Stomach smooth muscle (tissue), 2 donors: ENCODE measurements at regions not wholly inside any gene's neighbourhood (a gene's known extent, or its start where the extent isn't known, plus 50 kb on each side); places are given as distances from the start of the nearest gene placed in this dataset.

ENCODE experiments used
- H3K27ac ChIP-seq: one replicate; pipeline ENCODE4 v1.7.0; 2013; ENCODE audit warnings: mild to moderate bottlenecking, low read length, inconsistent platforms
- H3K27me3 ChIP-seq, 2 donors: one replicate each; pipeline ENCODE4 v1.7.0; 2013; ENCODE audit warnings: low read length in 2 of 2; ENCODE audit not compliant: insufficient read depth in 2 of 2, control insufficient read depth in 1 of 2
- H3K36me3 ChIP-seq, 2 donors: one replicate each; pipeline ENCODE4 v1.7.0; 2013; ENCODE audit warnings: low read length in 2 of 2; ENCODE audit not compliant: control insufficient read depth in 2 of 2, insufficient read depth in 2 of 2
- H3K4me1 ChIP-seq: one replicate; pipeline ENCODE4 v1.7.0; 2013; ENCODE audit warnings: low read length; ENCODE audit not compliant: control insufficient read depth, insufficient read depth
- H3K4me3 ChIP-seq, 2 donors: one replicate each; pipeline ENCODE4 v1.7.0; 2013; ENCODE audit warnings: low read length in 2 of 2
- H3K9ac ChIP-seq, 2 donors: one replicate each; pipeline ENCODE4 v1.7.0; 2013; ENCODE audit warnings: low read length in 2 of 2, mild to moderate bottlenecking in 1 of 2
- H3K9me3 ChIP-seq, 2 donors: one replicate each; pipeline ENCODE4 v1.7.0; 2013; ENCODE audit warnings: low read length in 2 of 2; ENCODE audit not compliant: control insufficient read depth in 2 of 2
- donor health status: healthy.
- donor health status: Pancreatic carcinoma.

GRCh38 chr12:92582475-92582874 is 120.3 kb upstream of the PLEKHG7 start:
- Histone ChIP-seq H3K4me1 (no peaks in the 10 kb centered on the region), H3K4me3 (peak overlapping the region in 1 of 2 donors; percentile 15), H3K9me3 (peaks cover 0 to 5% of the 10 kb centered on the region in 2 donors), H3K9ac (no peak overlapping the region), H3K27me3 (no peaks in the 10 kb centered on the region), H3K36me3 (no peaks in the 10 kb centered on the region), H3K27ac (no peak overlapping the region)

GRCh38 chr12:92581604-92582003 is 121.2 kb upstream of the PLEKHG7 start:
- no peak overlapping the region for H3K27ac ChIP-seq
- H3K9ac ChIP-seq, result no peak overlapping the region
- H3K9me3 ChIP-seq, result peaks cover 0 to 5% of the 10 kb centered on the region in 2 donors
- no peak overlapping the region for H3K4me3 ChIP-seq
- no peaks in the 10 kb centered on the region for H3K27me3 ChIP-seq
- no peaks in the 10 kb centered on the region for H3K4me1 ChIP-seq
- H3K36me3 ChIP-seq, result no peaks in the 10 kb centered on the region

GRCh38 chr12:92574911-92575570 is 127.7 kb upstream of the PLEKHG7 start:
- Histone ChIP-seq H3K36me3 (no peaks in the 10 kb centered on the region), H3K4me3 (no peak overlapping the region), H3K9ac (no peak overlapping the region), H3K27ac (no peak overlapping the region), H3K27me3 (no peaks in the 10 kb centered on the region), H3K9me3 (no peaks in the 10 kb centered on the region), H3K4me1 (no peaks in the 10 kb centered on the region)

GRCh38 chr12:92574051-92574783 is 128.6 kb upstream of the PLEKHG7 start:
- Histone ChIP-seq H3K4me1 (no peaks in the 10 kb centered on the region), H3K9me3 (no peaks in the 10 kb centered on the region), H3K9ac (no peak overlapping the region), H3K36me3 (no peaks in the 10 kb centered on the region), H3K27ac (no peak overlapping the region), H3K4me3 (no peak overlapping the region), H3K27me3 (no peaks in the 10 kb centered on the region)

- Histone ChIP-seq H3K27me3 (no peaks in the 10 kb centered on the region), H3K27ac (no peak overlapping the region), H3K4me3 (no peak overlapping the region)
Measured at GRCh38 chr12:92573104-92573503, 129.7 kb upstream of the PLEKHG7 start.

GRCh38 chr12:92571844-92572543 is 130.8 kb upstream of the PLEKHG7 start:
- Histone ChIP-seq H3K4me3 (no peak overlapping the region), H3K9me3 (no peaks in the 10 kb centered on the region), H3K9ac (no peak overlapping the region), H3K4me1 (no peaks in the 10 kb centered on the region), H3K36me3 (no peaks in the 10 kb centered on the region), H3K27me3 (no peaks in the 10 kb centered on the region), H3K27ac (no peak overlapping the region)

More at GRCh38 chr12:92573104-92573503, 129.7 kb upstream of the PLEKHG7 start:
- Histone ChIP-seq H3K9ac (no peak overlapping the region), H3K36me3 (no peaks in the 10 kb centered on the region), H3K4me1 (no peaks in the 10 kb centered on the region), H3K9me3 (no peaks in the 10 kb centered on the region)

GRCh38 chr12:92571169-92571568 is 131.6 kb upstream of the PLEKHG7 start:
- Histone ChIP-seq H3K9ac (no peak overlapping the region), H3K27me3 (no peaks in the 10 kb centered on the region), H3K4me3 (no peak overlapping the region), H3K4me1 (no peaks in the 10 kb centered on the region), H3K36me3 (no peaks in the 10 kb centered on the region), H3K9me3 (no peaks in the 10 kb centered on the region), H3K27ac (no peak overlapping the region)

- H3K4me3 ChIP-seq, result no peak overlapping the region
- no peaks in the 10 kb centered on the region for H3K36me3 ChIP-seq
- no peak overlapping the region for H3K27ac ChIP-seq
- H3K9ac ChIP-seq, result no peak overlapping the region
- no peaks in the 10 kb centered on the region for H3K4me1 ChIP-seq
- H3K9me3 ChIP-seq, result no peaks in the 10 kb centered on the region
- no peaks in the 10 kb centered on the region for H3K27me3 ChIP-seq
Measured at GRCh38 chr12:92570056-92570753, 132.6 kb upstream of the PLEKHG7 start.

- Histone ChIP-seq H3K27me3 (no peaks in the 10 kb centered on the region), H3K9ac (no peak overlapping the region), H3K36me3 (no peaks in the 10 kb centered on the region), H3K4me1 (no peaks in the 10 kb centered on the region), H3K27ac (no peak overlapping the region), H3K9me3 (no peaks in the 10 kb centered on the region), H3K4me3 (no peak overlapping the region)
Measured at GRCh38 chr12:92568691-92569090, 134.1 kb upstream of the PLEKHG7 start.

GRCh38 chr12:92566448-92567019 is 136.3 kb upstream of the PLEKHG7 start:
- no peak overlapping the region for H3K27ac ChIP-seq
- H3K4me3 ChIP-seq, result no peak overlapping the region
- H3K9ac ChIP-seq, result no peak overlapping the region
- H3K36me3 ChIP-seq, result no peaks in the 10 kb centered on the region
- H3K4me1 ChIP-seq, result peaks cover 5% of the 10 kb centered on the region
- no peaks in the 10 kb centered on the region for H3K27me3 ChIP-seq
- H3K9me3 ChIP-seq, result no peaks in the 10 kb centered on the region
